NCI-H2171 treated with DMSO at 0.1 percent for 48 hours (cell line): ENCODE measurements at regions not wholly inside any gene's neighbourhood (a gene's known extent, or its start where the extent isn't known, plus 50 kb on each side); places are given as distances from the start of the nearest gene placed in this dataset.
"Not testable (repeated sequence)": the region's sequence is repeated elsewhere in the genome, so short reads cannot be mapped to it uniquely, and the experiment has no call there.

ENCODE experiments used
- DNase-seq: peaks from one replicate; lab custom pipeline; 2025; lab: John Stamatoyannopoulos, UW

DNA sequence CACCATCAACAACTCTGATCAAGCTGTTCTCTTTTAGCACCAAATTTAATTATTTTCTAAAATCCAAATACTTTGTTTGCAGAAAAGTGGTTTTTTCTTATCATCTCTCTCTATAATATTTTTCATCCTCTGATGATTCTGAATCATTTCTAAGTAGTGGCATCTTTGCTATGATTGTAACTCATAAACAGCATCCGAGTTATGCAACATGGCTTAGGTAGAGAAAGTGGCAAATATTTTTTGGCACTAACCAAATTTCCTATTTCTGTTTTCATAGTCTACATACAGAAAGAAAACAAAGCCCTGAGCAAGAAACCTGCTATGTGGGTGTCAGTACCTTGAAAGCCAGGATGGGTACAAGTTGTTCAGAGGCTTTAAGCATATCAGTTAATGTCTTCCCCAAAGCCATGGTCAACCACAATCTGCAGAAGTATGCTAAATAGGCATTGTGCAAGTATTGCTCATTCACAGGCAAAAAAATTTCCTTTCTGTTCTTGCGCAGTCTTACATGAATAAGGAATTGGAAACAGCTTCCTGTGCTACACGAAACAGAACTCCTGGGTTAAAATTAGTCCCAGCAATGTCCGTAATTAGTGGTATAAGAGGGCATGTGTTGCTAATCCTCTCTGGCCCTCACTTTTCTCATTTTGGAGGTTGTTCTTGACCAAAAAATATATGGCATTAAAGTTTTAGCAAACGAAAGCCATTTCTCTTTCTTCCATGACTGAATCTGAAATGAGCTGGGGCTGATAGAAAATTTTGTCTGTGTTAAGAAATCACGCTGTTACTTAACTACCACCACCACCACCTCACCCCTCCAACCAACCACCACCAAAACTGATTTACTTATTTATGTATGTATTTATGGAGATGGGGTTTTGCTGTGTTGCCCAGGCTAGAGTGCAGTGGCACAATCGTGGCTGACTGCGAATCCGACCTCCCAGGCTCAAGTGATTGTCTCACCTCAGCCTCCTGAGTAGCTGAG lies 325.6 kb upstream of the MAGI2 start:
- no peak for DNase-seq

DNA sequence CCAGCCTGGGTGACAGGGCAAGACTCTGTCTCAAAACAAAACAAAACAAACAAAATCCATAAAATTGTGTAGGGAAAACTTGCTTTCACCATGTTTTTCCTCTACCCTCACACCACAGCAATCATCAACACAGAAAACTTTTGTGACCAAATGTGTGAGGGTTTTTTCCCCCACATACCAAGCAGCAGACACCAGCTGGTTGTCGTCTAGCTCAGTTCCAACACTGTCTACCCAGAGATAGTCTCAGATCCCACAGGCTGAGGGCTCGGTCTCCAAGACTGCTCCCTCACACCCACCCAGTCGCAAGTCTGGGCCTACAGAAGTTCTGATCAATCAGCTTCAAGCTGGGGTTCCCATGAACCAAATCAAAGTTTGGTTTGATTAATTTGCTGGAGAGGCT lies 322.4 kb upstream of the MAGI2 start:
- no peak for DNase-seq

DNA sequence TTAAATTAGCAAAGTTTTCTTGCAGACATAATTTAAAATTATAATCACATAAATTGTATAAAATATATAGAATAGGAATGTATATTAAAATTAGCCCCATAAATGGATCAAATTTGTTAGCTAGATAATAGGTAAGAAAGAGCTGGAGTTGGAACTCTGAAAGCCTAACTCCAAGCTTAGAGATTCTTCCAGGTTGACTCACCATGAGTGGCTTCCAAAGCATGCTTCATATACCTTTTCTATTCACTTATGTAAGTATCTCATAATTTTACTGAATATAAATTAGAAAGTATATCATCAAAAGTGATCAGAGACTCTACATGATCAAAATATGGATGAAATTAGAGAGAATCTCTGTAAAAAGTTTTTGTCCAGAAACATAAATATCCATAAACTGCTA lies 320.7 kb upstream of the MAGI2 start:
- no peak for DNase-seq

DNA sequence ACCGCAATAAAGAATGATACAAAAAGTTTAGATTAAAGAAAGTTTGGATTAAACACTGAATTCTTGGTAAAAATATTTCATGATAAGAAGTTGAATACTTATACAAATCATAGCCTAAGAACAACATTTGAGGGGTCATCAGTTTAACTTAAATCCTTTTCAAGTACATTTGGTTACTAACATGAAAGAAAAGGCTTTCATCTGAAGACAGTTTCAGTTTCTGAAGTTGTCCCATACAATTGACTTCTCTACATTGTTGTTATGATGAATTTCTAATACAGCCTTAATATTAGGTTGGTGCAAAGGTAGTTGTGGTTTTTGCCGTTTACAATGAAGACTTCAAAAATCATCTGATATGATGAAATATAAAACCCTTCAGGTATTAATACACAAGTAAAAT lies 317.5 kb upstream of the MAGI2 start:
- peak; percentile 22 for DNase-seq

DNA sequence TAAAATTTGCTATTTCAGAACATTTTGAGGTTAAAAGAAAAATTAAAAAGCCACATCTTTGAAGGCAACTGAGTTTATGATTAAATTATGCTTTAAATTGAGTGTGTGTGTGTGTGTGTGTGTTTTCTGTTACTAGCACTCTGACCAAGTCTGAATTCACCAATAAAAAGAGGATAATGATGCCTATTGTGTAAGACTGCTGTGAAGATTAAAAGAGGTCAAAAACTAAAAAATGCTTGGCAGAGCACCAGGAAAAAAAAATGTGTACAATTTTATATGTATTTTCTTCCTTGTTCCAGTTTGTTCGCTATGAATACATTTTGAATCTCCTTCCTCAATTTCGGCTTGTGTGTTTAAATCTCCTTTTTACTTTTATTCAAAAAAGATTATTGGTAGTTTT lies 316.6 kb upstream of the MAGI2 start:
- DNase-seq, result no peak

DNA sequence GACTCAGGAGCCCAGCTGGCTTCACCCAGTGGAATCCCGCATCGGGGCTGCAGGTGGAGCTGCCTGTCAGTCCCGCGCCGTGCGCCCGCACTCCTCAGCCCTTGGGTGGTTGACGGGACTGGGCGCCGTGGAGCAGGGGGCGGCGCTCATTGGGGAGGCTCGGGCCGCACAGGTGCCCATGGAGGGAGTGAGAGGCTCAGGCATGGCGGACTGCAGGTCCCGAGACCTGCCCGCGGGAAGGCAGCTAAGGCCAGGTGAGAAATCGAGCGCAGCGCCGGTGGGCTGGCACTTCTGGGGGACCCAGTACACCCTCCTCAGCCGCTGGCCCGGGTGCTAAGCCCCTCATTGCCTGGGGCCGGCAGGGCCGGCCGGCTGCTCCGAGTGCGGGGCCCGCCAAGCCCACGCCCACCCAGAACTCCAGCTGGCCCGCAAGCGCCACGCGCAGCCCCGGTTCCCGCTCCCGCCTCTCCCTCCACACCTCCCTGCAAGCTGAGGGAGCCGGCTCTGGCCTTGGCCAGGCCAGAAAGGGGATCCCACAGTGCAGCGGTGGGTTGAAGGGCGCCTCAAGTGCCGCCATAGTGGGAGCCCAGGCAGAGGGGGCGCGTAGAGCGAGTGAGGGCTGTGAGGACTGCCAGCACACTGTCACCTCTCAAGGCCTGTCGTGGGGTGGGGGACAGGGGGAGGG lies 314.6 kb upstream of the MAGI2 start:
- not testable (repeated sequence) for DNase-seq

DNA sequence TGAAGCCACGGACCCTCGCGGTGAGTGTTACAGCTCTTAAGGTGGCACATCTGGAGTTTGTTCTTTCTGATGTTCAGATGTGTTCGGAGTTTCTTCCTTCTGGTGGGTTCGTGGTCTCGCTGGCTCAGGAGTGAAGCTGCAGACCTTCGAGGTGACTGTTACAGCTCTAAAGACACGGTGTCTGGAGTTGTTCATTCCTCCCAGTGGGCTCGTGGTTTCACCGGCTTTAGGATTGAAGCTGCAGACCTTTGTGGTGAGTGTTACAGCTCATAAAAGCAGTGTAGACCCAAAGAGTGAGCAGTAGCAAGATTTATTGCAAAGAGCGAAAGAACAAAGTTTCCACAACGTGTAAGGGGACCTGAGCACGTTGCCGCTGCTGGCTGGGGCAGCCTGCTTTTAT lies 313.7 kb upstream of the MAGI2 start:
- not testable (repeated sequence) for DNase-seq

DNA sequence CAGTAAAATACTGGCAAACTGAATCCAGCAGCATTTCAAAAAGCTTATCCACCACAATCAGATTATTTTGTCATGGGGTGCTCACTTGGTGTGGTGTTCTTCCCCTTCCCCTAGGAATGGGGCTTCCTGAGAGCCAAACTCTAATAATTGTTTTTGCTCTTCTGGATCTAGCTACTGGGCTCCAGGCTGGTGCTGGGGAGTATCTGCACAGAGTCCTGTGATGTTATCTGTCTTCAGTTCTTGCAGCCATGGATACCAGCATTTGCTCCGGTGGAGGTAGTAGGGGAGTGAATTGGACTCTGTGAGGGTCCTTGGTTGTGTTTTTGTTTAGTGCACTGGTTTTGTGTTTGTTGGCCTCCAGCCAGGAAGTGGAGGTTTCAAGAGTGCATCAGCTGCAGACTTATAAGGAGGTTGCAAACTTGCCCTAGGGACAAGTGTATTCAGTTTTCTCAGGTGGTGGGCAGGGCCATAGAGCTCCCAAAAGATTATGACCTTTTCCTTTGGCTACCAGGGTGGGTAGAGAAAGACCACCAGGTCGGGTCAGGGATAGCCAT lies 308.5 kb upstream of the MAGI2 start:
- DNase-seq, result peak; percentile 32

DNA sequence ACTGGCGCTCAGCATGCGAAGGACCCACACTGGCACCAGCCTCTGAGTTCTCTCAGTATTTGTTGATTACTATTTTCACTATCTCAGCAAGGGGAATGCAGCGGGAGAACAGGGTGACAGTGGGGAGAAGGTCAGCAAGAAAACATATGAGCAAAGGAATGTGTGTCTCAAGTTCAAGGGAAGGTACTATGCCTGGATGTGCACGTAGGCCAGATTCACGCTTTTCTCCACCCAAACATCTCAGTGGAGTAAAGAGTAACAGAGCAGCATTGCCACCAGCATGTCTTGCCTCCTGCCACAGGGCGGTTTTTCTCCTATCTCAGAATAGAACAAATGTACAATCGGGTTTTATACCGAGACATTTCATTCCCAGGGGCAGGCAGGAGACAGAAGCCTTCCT lies 297.5 kb upstream of the MAGI2 start:
- not testable (repeated sequence) for DNase-seq

DNA sequence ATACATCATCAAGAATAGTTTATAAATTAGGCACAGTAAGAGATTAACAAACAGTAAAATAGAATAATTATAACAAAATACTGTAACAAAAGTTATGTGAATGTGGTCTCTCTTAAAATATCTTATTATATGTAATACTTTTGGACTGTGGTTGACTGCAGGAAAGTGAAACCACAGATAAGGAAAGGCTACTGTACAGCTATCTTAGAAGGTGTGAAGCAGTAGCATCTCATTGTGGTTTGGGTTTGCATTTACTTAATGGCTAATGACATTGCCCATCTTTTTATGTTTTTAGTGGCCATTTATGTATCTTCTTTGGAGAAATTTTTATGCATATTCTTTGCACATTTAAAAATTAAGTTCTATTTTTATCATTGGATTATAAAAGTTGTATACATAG lies 296.4 kb upstream of the MAGI2 start:
- no peak for DNase-seq

DNA sequence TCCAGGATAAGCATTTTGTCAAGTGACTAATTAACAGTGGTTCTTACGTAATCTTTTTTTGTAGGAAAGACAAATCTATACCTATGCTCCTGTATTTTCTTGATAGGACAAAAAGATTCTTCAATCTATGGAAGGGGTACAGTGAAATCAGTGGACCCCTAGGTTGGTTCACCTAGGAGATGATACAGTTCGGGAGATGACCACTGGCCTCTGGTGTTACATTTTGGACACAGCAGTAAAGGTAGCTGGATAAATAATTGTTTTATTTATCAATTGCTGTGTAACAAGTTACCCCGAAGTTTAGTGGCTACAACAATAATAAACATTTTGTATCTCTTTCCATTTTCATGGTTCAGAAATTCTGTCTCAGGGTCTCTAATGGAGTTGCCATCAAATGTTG lies 288.2 kb upstream of the MAGI2 start:
- no peak for DNase-seq

DNA sequence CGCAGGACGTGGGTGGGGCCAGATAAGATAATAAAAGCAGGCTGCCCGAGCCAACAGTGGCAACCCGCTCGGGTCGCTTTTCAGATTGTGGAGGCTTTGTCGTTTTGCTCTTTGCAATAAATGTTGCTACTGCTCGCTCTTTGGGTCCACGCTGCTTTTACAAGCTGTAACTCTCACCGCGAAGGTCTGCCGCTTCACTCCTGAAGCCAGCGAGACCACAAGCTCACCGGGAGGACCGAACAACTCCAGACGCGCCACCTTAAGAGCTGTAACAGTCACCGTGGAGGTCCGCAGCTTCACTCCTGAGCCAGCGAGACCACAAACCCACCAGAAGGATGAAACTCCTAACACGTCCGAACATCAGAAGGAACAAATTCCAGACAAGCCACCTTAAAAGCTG lies 286.6 kb upstream of the MAGI2 start:
- no peak for DNase-seq

DNA sequence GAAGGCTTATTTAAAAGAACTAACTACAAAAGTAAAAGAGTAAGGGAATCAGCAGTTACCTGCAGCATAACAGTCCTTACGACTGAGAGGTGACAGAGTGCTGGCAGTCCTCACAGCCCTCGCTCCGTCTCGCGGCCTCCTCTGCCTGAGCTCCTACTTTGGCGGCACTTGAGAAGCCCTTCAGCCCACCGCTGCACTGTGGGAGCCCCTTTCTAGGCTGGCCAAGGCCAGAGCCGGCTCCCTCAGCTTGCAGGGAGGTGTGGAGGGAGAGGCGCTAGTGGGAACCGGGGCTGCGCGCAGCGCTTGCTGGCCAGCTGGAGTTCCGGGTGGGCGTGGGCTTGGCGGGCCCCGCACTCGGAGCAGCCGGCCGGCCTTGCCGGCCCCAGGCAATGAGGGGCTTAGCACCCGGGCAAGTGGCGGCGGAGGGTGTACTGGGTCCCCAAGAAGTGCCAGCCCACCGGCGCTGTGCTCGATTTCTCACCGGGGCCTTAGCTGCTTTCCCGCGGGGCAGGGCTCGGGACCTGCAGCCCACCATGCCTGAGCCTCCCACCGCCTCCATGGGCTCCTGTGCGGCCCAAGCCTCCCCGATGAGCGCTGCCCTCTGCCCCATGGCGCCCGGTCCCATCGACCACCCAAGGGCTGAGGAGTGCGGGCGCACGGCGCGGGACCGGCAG lies 285.7 kb upstream of the MAGI2 start:
- not testable (repeated sequence) for DNase-seq

DNA sequence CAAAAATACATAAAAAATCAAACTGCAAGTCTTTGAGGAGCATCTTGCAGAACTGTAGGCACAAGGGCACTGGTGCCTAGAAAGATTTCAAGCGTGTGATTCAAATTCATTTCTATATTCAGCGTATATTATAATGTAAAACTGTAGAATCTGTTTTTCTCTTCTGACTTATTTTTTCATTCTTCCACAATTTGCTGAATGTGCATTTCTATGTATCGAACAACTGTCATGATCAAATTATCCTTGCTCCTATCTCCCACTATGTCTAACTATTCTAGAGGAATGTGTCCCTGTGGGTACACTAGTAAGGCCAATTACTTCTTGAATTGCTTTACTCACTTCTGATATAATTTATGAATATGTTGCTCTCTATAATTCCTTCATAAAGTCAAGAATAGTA lies 283.0 kb upstream of the MAGI2 start:
- DNase-seq, result no peak

DNA sequence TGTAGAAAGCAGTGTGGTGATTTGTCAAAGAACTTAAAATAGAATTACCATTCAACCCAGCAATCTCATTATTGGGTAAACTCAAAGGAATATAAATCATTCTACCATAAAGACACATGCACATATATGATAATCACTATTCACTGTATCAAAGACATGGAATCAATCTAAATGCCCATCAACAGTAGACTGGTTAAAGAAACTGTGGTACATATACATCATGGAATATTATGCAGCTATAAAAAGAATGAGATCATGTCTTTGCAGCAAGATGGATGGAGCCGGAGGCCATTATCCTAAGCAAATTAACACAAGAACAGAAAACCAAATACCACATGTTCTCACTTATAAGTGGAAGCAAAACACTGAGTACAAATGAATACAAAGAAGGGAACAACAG lies 281.5 kb upstream of the MAGI2 start:
- no peak for DNase-seq

DNA sequence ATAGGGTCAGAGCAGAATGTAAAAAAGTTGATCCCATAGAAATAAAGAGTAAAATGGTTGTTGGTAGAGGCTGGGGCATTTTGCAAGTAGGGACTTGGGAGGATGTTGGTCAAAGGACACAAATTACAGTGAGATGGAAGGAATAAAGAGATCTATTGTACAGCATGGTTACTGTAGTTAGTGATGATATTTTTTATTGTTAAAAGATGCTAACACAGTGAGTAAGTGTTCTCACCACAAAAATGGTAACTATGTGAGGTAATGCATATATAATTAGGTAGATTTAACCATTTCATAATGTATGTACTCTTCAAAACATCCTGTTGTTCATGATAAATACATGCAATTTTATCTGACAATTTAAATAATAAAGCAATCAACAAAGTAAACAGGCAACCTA lies 280.7 kb upstream of the MAGI2 start:
- no peak for DNase-seq

DNA sequence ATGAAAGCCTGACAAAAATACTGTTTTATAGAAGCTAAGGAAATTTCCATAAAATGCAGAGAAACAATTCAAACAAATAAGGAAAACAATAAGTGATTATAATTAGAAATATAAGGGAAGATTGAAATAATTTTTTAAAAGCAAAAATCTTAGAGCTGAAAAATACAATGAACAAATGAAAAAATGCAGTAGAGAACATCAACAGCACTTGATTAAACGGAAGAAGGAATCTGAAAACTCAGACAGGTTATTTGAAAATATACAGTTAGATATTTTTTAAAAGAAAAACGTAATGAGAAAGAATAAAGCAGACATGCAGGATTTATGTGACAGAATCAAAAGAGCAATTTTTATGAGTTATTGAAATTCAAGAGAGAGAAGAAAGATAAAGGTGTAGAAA lies 279.1 kb upstream of the MAGI2 start:
- DNase-seq, result no peak

DNA sequence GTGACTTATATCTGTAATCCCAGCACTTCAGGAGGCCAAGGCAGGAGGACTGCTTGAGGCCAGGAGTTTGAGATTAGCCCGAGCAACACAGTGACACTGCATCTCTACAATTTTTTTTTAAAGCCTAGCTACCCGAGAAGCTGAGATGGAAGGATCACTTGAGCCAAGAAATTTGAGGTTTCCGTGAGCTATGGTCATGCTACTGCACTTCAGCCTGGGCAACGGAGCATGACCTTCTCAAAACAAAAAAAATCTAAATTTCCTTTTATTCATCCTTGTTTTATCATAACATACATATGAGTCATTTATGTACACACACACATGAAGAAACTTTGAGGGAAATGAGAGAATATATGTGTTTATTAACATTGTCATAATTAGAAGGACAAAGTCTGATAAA lies 277.5 kb upstream of the MAGI2 start:
- DNase-seq, result no peak

DNA sequence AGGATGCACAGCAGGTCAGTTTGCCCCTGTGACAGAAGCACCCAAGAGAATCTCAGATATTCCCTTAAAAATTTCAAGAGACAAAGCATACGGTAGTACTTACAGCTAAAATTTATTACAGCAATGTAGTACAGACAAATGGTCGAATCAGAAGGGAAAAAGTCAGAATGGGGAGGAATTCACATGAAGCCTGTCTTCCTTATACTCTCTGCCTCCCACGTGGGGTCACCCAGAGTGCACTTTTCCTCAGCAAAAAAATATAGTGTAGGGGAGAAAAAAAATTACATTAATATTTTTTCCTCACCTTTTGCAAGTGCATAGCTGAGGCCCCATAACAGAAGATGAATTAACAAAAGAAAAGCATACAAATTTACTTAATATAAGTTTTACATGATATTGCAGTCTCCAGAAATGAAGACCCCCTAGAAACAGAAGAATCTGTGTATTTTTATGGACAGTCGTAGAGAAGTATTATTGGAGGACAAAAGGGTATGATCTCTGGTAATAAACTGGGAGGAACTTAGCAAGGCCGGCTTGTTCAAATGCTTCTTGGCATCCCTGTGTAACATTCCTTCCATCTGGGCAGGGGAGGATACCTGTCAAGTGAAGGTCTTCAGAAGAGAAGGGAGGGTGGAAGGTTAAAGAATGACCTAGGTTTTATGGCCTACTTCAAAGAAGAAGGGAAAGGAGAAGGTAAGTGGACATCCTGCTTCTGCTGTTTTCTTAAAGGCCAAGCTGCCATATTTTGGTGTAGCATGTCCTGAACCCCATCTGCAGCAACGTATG lies 270.6 kb upstream of the MAGI2 start:
- DNase-seq, result no peak

DNA sequence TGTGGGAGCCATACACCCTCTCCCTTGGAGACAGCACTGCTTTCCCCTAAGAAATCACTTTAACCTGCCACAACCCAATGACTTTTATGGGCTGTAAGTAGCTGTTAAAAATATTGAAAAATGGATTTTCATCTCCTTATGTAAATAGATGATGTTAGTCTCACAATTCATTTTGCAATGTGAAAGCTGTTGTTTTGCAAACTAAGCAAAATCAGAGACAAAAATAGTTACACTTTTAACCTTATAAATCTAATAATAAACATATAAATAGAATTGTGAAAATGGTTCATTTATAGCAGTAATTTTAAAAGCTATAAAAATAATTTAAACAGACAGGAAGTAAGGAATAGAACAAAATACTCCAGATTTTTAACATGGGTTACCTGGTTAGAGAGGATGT lies 268.8 kb upstream of the MAGI2 start:
- no peak for DNase-seq

DNA sequence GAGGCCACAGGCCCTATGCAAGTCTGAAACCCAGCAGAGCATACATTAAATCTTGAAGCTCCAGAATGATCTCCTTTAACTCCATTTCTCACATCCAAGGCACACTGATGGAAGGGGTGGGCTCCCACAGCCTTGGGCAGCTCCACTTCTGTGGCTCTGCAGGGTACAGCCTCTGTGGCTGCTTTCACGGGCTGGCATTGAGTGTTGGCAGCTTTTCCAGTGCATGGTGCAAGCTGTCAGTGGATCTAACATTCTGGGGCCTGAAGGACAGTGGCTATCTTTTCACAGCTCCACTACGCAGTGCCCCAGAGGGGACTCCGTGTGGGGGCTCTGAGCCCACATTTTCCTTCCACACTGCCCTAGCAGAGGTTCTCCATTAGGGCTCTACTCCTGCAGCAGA lies 265.7 kb upstream of the MAGI2 start:
- DNase-seq, result no peak

DNA sequence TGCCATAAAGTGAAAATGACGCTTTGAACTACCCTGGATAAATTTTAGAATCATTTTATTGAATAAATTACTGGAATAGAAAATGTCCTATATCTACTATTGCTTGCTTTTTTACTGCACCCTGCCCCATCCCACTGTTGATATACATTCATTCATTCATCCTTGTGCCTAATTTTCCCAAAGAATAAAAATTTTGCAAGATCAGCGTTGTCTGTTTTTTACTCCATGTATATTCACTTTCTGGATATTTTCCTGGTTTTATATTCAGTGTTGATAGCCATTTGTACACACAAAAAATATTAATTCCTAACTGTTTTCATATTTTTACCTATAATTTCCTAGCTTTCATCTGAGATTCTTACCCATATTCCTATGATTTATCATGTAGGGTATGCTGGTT lies 262.9 kb upstream of the MAGI2 start:
- DNase-seq, result no peak
